DOHH2 (cell line): ENCODE measurements at regions not wholly inside any gene's neighbourhood (a gene's known extent, or its start where the extent isn't known, plus 50 kb on each side); places are given as distances from the start of the nearest gene placed in this dataset.
"Not testable (repeated sequence)": the region's sequence is repeated elsewhere in the genome, so short reads cannot be mapped to it uniquely, and the experiment has no call there.

Experiments
- CTCF ChIP-seq: fragments of 200-600 bp; sonication (generic); IDR thresholded peaks from one replicate; pipeline ENCODE4 v1.5.1; 2014; ENCODE audit warnings: antibody characterized with exemption, mild to moderate bottlenecking, low read depth, low read length; ENCODE audit not compliant: poor library complexity, severe bottlenecking
- EZH2phosphoT487 ChIP-seq: fragments of 200-600 bp; sonication (generic); IDR thresholded peaks from 2 replicates; pipeline ENCODE4 v1.6.1; 2017; ENCODE audit warnings: borderline replicate concordance, mild to moderate bottlenecking, antibody characterized with exemption, low read length, moderate library complexity, mixed read lengths

GRCh38 chr7:142507066-142507465 is 242.2 kb upstream of the PRSS1 start:
- TF ChIP-seq CTCF, EZH2phosphoT487: not testable (repeated sequence)
